ENCODE measurements at regions not wholly inside any gene's neighbourhood (a gene's known extent, or its start where the extent isn't known, plus 50 kb on each side); places are given as distances from the start of the nearest gene placed in this dataset.

GRCh38 chr18:41763361-41763760, 191.7 kb upstream of the PIK3C3 start:
- TF ChIP-seq CTCF (conservative IDR thresholded peaks at IDR 0.05; ENCODE audit: low read depth in 2 of 2) (no peak), REST (IDR thresholded peaks at IDR 0.05; ENCODE audit: unreplicated experiment) (no peak), EZH2 (IDR thresholded peaks at IDR 0.05; ENCODE audit: low read depth, unreplicated experiment) (no peak), EZH2phosphoT487 (IDR thresholded peaks at IDR 0.05; ENCODE audit: unreplicated experiment) (no peak)

Data from GM23338 (cell line).